Body of pancreas (tissue), 4 donors: ENCODE measurements at regions not wholly inside any gene's neighbourhood (a gene's known extent, or its start where the extent isn't known, plus 50 kb on each side); places are given as distances from the start of the nearest gene placed in this dataset.

ENCODE experiments used
- POLR2A ChIP-seq, 3 donors: fragments of 450-650 bp; IDR thresholded peaks; one replicate each; pipeline ENCODE4 v1.6.1; 2016; ENCODE audit warnings: antibody characterized with exemption in 3 of 3, mild to moderate bottlenecking in 2 of 3
- TF ChIP-seq, protein P1 (sequence below), 7 experiments: fragments of 450-650 bp in 4 of 7; fragments of 200-600 bp in 3 of 7; sonication (generic) in 3 of 7; IDR thresholded peaks; one replicate each; pipeline ENCODE4 v1.5.1; 2016 to 2019; ENCODE audit warnings: antibody characterized with exemption in 7 of 7

- TF ChIP-seq, protein P1, sequence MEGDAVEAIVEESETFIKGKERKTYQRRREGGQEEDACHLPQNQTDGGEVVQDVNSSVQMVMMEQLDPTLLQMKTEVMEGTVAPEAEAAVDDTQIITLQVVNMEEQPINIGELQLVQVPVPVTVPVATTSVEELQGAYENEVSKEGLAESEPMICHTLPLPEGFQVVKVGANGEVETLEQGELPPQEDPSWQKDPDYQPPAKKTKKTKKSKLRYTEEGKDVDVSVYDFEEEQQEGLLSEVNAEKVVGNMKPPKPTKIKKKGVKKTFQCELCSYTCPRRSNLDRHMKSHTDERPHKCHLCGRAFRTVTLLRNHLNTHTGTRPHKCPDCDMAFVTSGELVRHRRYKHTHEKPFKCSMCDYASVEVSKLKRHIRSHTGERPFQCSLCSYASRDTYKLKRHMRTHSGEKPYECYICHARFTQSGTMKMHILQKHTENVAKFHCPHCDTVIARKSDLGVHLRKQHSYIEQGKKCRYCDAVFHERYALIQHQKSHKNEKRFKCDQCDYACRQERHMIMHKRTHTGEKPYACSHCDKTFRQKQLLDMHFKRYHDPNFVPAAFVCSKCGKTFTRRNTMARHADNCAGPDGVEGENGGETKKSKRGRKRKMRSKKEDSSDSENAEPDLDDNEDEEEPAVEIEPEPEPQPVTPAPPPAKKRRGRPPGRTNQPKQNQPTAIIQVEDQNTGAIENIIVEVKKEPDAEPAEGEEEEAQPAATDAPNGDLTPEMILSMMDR (IDR thresholded peaks at IDR 0.05) = no peak
- TF ChIP-seq POLR2A (IDR thresholded peaks at IDR 0.05) = no peak
These were observed 138.4 kb upstream of the GLRA1 start for GRCh38 chr5:152063004-152063403.
